ENCODE measurements at regions not wholly inside any gene's neighbourhood (a gene's known extent, or its start where the extent isn't known, plus 50 kb on each side); places are given as distances from the start of the nearest gene placed in this dataset.

DNA sequence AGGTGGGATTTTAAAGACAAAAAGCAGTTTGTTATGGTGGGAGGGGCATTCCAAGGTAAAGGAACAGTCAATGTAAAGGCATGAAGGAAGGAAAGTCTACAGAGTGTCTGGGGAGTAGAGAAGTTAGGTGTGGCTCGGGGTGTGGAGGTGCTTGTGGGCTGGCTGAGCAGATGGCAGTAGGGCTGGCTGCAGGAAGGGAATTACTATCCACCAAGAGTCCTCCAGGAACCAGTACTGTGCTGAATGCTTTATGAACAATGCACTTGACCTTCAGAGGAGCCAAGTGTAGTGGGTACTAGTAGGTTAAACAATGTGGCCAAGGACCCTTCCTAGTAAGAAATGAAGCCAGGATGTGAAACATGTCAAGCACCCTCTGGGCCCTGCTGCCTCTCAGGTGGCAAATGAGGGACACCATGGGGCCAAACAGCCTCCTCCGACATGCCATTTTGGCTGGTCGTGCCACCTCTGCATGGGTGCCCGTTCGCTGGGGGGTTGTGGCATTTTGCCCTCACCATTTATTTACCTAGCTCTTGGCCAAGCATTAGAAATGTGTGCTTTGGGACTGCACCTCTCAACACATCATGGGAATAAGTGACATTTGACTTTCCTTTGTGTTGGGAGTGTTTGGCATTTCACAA lies 123.6 kb upstream of the TENM4 start:
- DNase-seq (ENCODE audit: low read depth) = no peak

DNA sequence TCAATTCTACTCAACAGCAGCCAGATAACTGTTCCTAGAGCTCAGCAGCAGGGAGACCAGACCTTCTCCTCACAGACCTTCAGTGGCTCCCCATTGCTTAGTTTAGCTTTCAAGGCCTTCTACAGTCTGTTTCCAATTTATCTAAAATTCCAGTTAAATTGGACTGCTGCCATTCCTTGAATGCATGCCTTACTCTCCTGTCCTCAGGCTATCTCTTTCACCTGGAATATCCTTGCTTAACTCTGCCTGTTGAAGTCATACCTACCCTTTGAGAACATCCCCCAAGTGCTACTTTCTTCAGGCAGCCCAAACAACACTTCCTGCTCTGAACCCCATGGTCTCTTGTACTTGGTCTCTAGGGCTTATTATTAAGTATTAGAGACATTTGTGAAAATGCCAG lies 120.7 kb upstream of the TENM4 start:
- no peak for DNase-seq (ENCODE audit: low read depth)

DNA sequence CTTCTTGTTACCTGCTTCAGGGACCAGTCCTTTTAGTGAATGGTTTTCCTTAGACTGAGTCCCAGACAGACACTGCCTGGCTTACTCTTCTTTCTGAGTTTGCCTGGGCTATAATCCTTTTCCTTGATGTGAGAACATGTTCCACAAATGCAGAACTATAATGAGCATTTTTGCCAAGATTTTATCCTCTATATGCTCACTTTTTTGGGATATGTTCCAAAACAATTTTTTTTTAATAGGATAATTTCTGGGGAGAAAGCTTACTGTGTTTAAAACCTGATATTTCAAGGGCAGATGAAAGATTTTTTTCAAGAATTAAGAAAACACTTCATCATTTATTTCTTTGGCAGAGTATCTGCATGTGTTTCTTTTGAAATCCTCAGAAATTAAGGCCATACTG lies 110.0 kb upstream of the TENM4 start:
- DNase-seq (ENCODE audit: low read depth) = no peak

DNA sequence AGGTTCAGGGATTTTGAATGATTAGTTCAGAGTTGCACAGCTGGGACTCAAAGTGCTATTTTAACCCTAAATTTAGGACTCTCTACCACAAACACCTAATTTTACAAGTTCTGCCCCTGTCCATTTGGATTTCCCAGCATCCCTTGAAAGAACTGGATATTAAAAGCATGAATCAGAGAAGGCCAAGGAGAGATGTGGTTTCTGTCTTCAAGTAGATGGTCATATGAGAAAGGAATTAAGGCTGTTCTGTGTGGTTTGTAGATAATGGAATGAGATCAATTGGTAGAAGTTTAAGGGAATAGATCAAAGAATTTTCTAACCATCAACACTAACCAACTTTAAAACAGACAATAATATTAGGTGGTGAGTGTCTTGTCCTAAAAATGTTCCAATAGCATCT lies 106.4 kb upstream of the TENM4 start:
- DNase-seq (ENCODE audit: low read depth) = no peak

DNA sequence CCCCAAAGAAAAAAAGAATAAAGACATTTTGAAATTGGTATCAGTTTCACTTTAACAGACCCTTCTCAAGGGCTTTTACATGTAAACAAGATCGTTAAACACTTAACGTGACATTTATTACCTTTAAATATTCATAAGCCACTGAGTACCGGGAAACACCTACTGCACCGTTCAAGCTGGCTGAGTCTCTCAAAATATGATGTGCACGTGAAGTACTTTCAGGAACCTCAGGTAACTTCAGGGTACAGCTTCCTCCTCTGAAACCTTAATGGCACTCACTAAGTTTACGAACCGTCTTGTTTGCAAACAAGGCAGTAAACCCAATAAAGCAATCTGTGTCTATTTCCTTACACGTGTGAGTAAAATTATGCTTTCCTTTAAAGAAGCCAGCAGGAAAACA lies 105.5 kb upstream of the TENM4 start:
- DNase-seq (ENCODE audit: low read depth) = no peak

DNA sequence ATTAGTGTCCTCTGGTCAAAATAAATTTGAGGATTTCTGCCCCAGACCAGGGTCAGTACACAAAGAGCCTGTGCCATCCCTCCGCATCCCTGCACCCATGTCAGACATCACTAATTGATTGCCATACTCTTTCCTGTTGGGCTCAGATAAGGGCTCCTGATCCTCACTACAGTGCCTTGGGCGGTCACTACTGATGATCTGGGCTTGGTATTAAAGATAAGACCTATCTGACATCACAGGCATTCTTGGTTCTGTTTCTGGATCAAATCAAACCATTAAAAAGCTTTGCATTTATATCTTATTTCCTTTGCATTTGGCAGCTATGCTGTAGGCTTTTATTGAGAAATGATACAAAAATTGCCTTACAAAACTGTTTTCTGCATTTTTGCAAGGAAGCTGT lies 103.5 kb upstream of the TENM4 start:
- DNase-seq (ENCODE audit: low read depth) = no peak

DNA sequence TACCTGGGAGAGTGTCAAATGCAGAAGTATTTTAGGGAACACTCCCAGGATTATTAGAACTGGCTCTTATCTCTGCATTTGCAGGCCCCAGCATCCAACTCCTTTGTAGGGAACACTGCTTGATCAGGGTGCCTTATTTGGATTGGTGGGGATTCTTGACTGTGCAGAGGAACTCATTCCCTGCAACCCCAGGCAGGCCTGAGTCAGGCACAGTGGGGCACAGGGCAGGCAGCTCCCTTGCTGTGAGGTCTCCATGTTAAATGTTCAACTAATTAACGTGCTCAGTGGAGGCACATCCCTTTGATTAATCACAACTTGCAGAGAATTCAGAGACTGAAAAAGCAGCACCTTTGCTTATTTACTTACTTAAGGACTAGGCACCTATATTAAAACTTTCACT lies 102.3 kb upstream of the TENM4 start:
- no peak for DNase-seq (ENCODE audit: low read depth)

DNA sequence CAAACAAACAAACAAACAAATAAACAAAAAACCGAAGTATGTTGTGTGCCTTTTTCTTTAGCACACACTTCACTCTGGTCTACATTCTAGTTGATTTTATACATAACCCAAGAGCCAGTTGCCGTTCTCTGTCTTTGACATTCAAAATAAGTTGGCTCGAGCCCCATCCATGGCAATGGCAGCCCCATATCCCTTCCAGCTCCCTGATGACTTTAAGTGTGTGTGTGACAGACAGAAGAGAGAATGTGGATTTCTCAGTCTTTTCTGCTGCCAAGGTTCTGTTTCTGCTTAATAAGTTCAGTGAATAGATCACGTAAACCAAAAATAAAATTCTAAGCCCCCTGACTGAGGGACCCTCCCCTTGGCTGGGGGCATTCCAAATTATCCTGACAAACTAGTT lies 100.6 kb upstream of the TENM4 start:
- no peak for DNase-seq (ENCODE audit: low read depth)

DNA sequence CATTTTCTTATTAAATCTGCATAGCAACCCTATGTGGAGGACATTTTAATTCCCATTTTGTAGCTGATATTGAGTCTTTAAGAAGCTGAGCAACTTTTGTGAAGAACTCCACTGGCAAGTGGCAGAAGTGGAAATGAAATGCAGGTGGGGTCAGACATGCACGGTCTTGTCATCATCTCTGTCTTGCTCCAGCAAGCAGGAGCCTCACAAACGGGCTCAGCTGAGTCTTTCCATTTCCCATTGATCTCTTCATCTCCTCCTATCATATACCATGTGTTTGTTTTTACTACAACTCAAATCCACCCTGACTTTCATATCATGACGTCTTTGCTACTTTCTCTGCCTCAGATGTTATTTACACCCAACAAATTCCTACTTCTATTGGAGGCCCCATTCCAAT lies 97.9 kb upstream of the TENM4 start:
- DNase-seq (ENCODE audit: low read depth) = no peak

DNA sequence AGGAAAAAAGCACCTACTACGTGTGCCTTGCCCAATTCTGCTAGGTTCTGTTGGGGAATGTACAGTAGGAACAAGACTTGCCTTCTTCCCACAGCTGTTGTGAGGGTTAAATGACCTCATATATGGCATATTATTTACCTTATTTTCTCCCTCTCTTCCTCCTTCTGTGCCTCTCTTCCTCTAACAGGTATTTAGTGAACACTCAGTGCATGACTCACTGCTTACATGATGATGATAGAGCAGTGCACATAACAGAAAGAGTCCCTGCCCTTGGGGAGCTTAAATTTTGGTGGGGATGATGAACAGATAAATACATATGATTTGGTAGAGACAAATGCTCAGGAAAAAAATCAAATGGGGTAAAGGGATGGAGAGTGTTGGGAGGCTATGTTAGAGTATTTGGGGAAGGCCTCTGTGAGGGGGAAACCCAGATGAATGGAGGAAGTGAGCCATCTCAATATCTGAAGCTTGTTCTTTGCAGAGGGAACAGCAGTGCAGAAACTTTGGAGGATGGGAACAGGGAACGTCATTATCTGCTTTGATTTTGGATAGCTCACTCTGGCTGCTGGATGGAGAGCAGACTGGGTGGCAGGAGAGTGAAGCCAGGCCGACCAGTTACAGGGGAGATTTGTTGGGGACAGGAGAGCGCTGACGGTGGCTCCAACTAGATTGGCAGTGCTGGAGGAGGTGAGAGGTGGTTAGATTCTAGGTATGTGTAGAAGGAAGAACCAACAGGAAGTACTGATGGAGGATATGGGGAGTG lies 95.5 kb upstream of the TENM4 start:
- no peak for DNase-seq (ENCODE audit: low read depth)

DNA sequence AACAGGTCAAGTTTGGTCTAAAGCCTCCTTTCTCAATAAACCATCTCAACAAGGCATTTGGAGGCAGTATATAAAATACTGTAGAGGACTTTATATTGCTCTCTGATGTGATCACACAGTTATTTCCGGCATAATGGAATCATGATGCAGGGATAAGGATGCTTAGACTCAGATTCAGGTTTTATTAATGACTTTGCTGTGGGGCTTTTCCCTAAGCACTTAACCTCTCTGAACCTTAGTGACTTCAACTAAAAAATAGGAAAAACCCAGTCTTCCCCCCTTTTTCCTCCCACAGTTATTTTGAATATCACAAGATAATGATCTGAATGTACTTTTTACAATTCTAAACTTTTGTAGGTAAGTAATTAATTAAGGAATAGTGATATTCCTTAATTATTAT lies 94.8 kb upstream of the TENM4 start:
- DNase-seq (ENCODE audit: low read depth) = no peak

DNA sequence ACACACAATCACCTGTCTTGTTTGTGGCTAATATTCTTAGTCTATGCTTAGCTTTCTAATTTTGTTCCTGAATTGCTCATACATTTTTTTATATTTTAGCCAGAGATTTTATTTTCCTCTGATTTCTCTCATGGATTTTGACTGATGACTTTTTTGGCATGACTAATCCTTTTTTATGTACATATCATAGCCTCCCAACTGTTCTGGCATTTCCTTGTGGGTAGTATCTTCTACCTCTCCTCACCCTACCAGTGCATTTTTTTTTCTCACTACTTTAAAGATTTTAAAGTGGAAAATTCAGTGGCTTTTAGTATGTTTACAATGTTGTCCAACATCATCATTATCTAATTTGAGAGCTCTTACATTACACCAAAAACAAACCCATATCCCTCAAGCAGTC lies 84.4 kb upstream of the TENM4 start:
- no peak for DNase-seq (ENCODE audit: low read depth)

DNA sequence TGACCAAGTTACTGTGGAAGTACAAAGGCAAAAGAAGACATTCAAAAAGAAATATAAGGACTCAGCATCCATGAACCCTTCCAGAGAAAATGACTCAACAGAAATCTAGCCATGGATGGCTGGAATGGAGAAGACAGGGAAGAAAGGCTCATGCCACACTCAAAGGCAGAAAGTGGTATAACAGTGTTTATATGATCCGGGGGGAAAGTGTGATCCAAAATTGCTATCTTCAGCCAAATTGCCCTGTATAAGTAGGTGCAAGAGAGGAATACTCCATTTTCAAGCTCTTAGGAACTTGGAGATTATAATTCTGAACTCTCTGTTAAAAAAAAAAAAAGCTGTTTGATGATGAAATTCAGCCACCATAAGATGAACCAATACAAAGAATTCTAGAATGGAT lies 81.8 kb upstream of the TENM4 start:
- no peak for DNase-seq (ENCODE audit: low read depth)

DNA sequence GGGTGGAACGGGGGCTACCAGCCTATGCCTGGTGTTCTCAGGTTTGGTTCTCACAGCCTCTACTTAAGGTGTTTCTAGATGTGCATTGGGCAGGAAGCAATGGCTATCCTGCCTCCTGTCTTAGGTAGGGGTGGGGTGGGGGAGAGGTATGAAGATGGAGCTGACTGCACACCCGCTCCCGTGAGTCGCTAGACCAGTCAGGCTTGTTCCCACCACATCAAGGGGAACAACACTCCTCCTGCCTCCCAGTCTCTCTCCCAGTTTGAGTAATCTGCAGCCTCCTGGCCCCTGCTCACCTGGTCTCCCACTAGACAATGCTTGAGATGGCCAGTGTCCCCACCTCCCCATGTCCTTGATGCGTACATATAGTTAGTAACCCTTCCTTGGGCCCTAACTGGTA lies 79.3 kb upstream of the TENM4 start:
- no peak for DNase-seq (ENCODE audit: low read depth)

DNA sequence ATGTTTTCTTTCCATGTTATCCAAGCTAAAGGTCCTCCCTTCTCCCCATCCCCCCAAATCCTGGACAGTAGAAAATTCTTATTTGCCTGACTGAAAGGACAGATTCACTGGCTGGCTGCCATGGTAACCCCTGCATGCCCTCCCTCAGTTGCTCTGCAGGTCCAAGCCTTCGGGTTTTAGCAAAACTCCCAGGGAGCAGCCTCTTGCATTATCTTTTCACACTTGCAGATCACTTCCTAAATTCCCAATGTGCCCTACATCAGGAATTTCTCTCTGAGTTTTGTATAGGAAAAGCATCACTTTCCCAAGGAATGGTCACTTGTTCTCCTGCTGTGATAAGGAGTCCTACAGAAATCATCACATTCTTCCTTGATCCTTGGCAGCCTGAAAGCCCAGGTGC lies 75.0 kb upstream of the TENM4 start:
- no peak for DNase-seq (ENCODE audit: low read depth)

DNA sequence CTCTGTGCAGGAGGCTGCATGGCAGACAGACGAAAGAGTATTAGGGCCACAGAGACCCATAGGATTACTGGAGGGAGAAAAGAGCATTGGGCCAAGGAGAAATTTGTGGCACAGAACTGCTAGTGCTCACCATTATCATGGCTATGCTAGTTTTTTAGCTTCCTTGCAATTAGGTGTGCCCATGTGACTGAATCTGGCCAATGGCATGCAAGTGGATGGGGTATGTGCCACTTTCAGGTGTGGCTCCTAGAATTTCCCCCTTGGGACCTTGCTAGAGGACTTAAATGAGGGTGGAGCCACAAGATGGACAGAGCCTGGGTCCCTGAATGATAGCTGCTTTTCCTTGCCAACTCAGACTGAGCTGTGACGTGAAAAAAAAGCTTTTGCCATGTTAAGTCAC lies 73.9 kb upstream of the TENM4 start:
- DNase-seq (ENCODE audit: low read depth) = no peak

DNA sequence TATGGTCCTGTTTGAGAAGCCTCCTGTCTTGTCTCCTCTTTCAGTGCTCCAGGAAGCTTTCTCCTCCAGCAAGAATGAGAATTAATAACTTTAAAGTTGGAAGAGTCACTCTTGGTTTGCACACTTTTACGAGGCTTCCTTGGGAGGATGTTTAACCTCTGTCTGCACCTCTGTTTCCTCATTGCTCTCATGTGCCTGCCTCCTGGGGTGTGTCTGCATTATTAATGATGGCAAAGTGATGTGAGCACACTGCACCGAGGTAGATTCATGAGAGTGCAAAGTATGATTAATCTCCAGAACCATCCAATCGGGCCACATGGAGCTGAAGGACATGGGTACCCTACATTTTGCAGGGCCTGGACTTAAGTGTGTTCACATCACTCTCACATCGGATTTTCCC lies 73.5 kb upstream of the TENM4 start:
- DNase-seq (ENCODE audit: low read depth) = no peak

DNA sequence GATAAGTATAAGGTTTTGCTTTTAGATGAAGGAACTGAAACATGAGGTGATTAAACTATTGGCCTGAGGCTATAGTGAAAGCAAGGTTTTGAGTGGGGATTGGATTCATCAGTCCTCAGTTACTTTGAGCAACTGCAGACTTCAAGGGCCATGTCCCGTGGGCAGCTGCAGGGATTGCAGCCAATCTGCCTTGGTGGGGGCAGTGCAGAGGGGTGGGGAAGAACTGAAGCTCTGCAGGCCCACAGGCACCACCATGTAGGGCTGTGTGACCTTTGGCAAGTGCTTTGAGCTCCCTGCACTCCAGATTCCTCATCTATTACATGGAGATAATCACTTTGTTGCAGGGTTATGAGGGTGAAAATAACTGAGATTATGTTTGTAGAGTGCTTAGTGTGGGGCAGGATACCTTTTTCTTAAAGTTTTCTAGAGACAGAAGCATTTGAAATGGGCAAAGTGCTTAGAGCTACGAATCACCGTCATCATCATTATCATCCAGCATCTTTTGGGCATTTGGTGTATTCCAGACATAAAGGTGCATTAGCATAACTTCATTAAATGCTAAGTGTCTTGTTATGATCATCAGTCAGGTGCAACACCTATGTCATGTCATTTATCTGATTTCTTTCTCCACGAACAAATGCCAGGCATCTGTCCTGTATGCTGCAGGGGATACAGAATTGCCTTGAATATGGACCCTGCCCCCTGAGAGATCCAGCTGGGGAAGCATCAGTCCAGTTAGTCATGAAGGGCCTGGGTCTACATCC lies 72.1 kb upstream of the TENM4 start:
- DNase-seq (ENCODE audit: low read depth) = no peak

DNA sequence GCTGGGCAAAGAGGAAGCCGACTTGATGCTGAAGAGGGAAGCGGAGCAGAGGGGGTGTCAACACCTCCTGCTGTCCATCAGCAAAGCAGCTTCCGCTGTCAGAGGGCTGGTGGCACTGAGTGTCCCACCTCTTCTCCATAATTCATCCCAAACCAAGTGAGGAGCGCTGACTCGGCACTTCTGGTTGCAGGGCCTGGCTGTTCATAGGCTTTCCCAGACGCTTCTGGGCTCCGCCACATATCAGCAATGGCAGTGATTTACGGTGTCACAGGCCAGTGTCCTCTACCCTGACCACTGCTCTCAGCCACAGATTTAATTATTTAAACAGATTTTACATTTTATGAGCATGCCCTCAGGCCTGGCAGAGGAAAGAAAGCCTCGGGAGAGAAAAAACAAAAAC lies 70.1 kb upstream of the TENM4 start:
- no peak for DNase-seq (ENCODE audit: low read depth)

DNA sequence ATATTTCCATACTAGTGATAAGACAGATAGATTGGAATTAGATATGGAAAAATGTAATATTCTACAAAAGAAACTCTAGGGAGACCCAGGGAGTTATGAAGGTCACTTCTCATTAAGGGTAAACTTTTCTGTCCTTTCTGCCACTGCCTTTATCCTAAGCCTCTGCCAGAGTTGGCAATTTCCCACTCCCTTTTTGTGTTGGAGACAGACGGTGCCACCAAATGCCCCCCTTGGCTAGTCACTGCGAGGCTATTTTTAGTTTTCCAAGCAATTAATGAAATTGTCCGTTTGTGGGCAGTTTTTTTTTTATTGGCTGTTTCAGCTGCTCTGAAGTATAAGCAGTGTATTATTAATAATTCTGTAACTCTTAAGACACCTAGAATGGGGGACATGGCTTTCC lies 67.6 kb upstream of the TENM4 start:
- DNase-seq (ENCODE audit: low read depth) = no peak

DNA sequence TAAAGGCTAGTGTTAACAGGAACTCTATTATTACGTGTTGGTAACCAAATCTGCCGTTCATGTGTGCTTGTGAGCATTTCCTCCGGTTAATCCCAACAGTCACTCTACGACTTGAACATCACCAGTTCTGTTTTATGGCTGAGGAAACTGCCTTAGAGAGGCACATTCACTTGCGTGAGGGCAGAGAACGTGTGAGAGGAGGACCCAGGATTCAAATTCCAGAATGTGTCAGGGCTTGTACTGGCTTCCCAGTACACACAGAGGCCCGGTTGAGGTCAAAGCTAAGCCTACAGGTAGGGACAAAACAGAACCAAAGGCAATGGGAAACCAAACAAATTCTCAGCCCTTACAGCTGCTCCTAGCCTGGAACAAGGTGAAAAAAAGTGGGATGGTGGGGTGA lies 66.9 kb upstream of the TENM4 start:
- no peak for DNase-seq (ENCODE audit: low read depth)

DNA sequence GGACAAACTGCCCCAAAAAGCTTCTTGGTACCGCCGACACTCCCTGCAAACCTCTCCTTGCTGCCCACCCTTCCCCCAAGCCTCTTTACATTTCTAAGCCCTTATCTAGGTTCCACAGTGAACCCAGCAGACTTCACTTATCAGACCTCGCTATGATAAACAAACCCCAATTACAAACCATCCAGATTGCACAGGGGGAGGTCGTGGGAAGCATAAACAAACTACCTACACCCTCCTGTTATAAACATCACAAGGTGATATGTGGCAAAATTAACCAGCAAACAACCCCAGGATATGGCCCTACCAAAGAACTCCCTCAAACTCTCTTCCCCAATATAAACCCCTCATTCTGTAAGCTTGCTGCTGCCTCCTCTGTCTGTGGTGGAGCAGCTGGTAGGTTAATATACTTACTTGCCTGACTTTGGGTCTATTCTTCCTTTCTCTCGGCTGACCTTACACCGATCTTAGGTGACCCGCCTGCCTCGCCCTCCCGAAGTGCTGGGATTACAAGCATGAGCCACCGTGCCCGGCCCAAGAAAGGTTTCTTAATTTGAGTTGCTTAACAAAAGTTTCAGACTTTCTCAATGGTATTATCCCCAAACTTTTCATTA lies 66.0 kb upstream of the TENM4 start:
- DNase-seq (ENCODE audit: low read depth) = no peak

DNA sequence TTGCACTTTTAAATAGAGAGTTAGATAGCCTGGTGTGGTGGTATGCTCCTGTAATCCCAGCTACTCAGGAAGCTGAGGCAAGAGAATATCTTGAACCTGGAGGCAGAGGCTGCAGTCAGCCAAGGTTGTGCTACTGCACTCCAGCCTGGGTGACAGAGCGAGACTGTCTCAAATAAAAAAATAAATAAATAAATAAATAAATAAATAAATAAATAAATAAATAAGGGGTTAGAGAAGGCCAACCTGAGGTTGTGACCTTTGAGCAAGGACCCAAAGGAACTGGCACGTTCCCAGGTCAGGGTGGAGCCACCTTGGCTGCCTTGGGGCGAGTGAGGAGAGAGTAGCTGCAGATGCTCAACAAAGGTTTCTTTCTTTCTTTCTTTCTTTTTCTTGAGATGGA lies 65.3 kb upstream of the TENM4 start:
- no peak for DNase-seq (ENCODE audit: low read depth)
